ENCODE measurements at regions not wholly inside any gene's neighbourhood (a gene's known extent, or its start where the extent isn't known, plus 50 kb on each side); places are given as distances from the start of the nearest gene placed in this dataset.

GRCh38 chr14:101022916-101023435 is 119.5 kb upstream of the RTL1 start:
- TF ChIP-seq CTCF (IDR thresholded peaks at IDR 0.05; ENCODE audit: low read depth, low read length) = no peak
- no peak for DNase-seq (ENCODE audit: extremely low read depth, low read depth)

GRCh38 chr14:101024686-101025085 is 121.2 kb upstream of the RTL1 start:
- no peak for TF ChIP-seq CTCF (IDR thresholded peaks at IDR 0.05; ENCODE audit: low read depth, low read length)
- no peak for DNase-seq (ENCODE audit: extremely low read depth, low read depth)

- DNase-seq (ENCODE audit: extremely low read depth, low read depth) = no peak
- TF ChIP-seq CTCF (IDR thresholded peaks at IDR 0.05; ENCODE audit: low read depth, low read length) = no peak
Measured at GRCh38 chr14:101025131-101025530, 121.6 kb upstream of the RTL1 start.

- no peak for DNase-seq (ENCODE audit: extremely low read depth, low read depth)
- no peak for TF ChIP-seq CTCF (IDR thresholded peaks at IDR 0.05; ENCODE audit: low read depth, low read length)
Measured at GRCh38 chr14:101025696-101026095, 122.2 kb upstream of the RTL1 start.

- no peak for DNase-seq (ENCODE audit: extremely low read depth, low read depth)
- no peak for TF ChIP-seq CTCF (IDR thresholded peaks at IDR 0.05; ENCODE audit: low read depth, low read length)
Measured at GRCh38 chr14:101026341-101026740, 122.8 kb upstream of the RTL1 start.

- DNase-seq (ENCODE audit: extremely low read depth, low read depth) = no peak
- no peak for TF ChIP-seq CTCF (IDR thresholded peaks at IDR 0.05; ENCODE audit: low read depth, low read length)
Measured at GRCh38 chr14:101027291-101027690, 123.8 kb upstream of the RTL1 start.

- TF ChIP-seq CTCF (IDR thresholded peaks at IDR 0.05; ENCODE audit: low read depth, low read length) = no peak
- no peak for DNase-seq (ENCODE audit: extremely low read depth, low read depth)
Measured at GRCh38 chr14:101027966-101028365, 124.4 kb upstream of the RTL1 start.

Measured in AG09319 (cell line).